H9 (cell line): ENCODE measurements at regions not wholly inside any gene's neighbourhood (a gene's known extent, or its start where the extent isn't known, plus 50 kb on each side); places are given as distances from the start of the nearest gene placed in this dataset.

ENCODE experiments used
- DNase-seq: peaks from one replicate; pipeline ENCODE4 v3.0.0-alpha.2; 2017
- H2AFZ ChIP-seq: one replicate; pipeline ENCODE4 v1.6.1; 2013; ENCODE audit warnings: mild to moderate bottlenecking, low read length, control low read depth, moderate library complexity
- H2AK5ac ChIP-seq: 2 replicates; pipeline ENCODE4 v1.6.1; 2013; ENCODE audit warnings: low read length, control low read depth, mixed read lengths; ENCODE audit not compliant: insufficient read length
- H2BK120ac ChIP-seq: one replicate; pipeline ENCODE4 v1.6.1; 2013; ENCODE audit warnings: low read depth, mild to moderate bottlenecking, low read length, control low read depth, inconsistent platforms; ENCODE audit not compliant: poor library complexity, severe bottlenecking
- H2BK12ac ChIP-seq: 2 replicates; pipeline ENCODE4 v1.6.1; 2013; ENCODE audit warnings: low read length, control low read depth, mixed read lengths, low read depth; ENCODE audit not compliant: insufficient read length
- H2BK15ac ChIP-seq: 2 replicates; pipeline ENCODE4 v1.6.1; 2013; ENCODE audit warnings: low read depth, low read length, control low read depth
- H2BK20ac ChIP-seq: one replicate; pipeline ENCODE4 v1.6.1; 2013; ENCODE audit warnings: low read depth, mild to moderate bottlenecking, low read length, control low read depth, inconsistent platforms; ENCODE audit not compliant: poor library complexity, severe bottlenecking
- H2BK5ac ChIP-seq: 2 replicates; pipeline ENCODE4 v1.6.1; 2013; ENCODE audit warnings: low read length, control low read depth, mixed read lengths; ENCODE audit not compliant: insufficient read length
- H3K14ac ChIP-seq: 2 replicates; pipeline ENCODE4 v1.6.1; 2013; ENCODE audit warnings: low read length, control low read depth; ENCODE audit not compliant: insufficient read depth
- H3K18ac ChIP-seq: 2 replicates; pipeline ENCODE4 v1.6.1; 2013; ENCODE audit warnings: low read depth, mild to moderate bottlenecking, mixed read lengths, low read length, control low read depth; ENCODE audit not compliant: insufficient read length
- H3K23ac ChIP-seq: 2 replicates; pipeline ENCODE4 v1.6.1; 2013; ENCODE audit warnings: low read length, control low read depth, mixed read lengths, low read depth; ENCODE audit not compliant: insufficient read length
- H3K23me2 ChIP-seq: 2 replicates; pipeline ENCODE4 v1.6.1; 2013; ENCODE audit warnings: low read depth, mild to moderate bottlenecking, mixed read lengths, low read length, control low read depth; ENCODE audit not compliant: insufficient read length, poor library complexity, severe bottlenecking
- H3K27ac ChIP-seq: 2 replicates; pipeline ENCODE4 v1.5.1; 2013; ENCODE audit warnings: low read length, control low read depth, mixed read lengths, low read depth; ENCODE audit not compliant: insufficient read length
- H3K27me3 ChIP-seq: 2 replicates; pipeline ENCODE4 v1.6.1; 2013; ENCODE audit warnings: low read length, control low read depth, inconsistent platforms; ENCODE audit not compliant: insufficient read depth
- H3K4ac ChIP-seq: 2 replicates; pipeline ENCODE4 v1.6.1; 2013; ENCODE audit warnings: low read depth, mild to moderate bottlenecking, control low read depth, inconsistent platforms, low read length, moderate library complexity
- H3K4me1 ChIP-seq: 2 replicates; pipeline ENCODE4 v1.6.1; 2013; ENCODE audit warnings: low read length, control low read depth, inconsistent platforms; ENCODE audit not compliant: insufficient read depth
- H3K4me2 ChIP-seq: 2 replicates; pipeline ENCODE4 v1.6.1; 2013; ENCODE audit warnings: low read length, control low read depth, mixed read lengths; ENCODE audit not compliant: insufficient read length, insufficient read depth
- H3K56ac ChIP-seq: 2 replicates; pipeline ENCODE4 v1.6.1; 2013; ENCODE audit warnings: low read depth, mild to moderate bottlenecking, mixed read lengths, low read length, control low read depth; ENCODE audit not compliant: insufficient read length
- H3K79me1 ChIP-seq: 2 replicates; pipeline ENCODE4 v1.6.1; 2013; ENCODE audit warnings: low read depth, mild to moderate bottlenecking, moderate library complexity, low read length, control low read depth, inconsistent platforms; ENCODE audit not compliant: insufficient read depth, poor library complexity, severe bottlenecking
- H3K79me2 ChIP-seq: 2 replicates; pipeline ENCODE4 v1.6.1; 2013; ENCODE audit warnings: low read length, control low read depth, inconsistent platforms; ENCODE audit not compliant: insufficient read depth
- H3K9ac ChIP-seq: 2 replicates; pipeline ENCODE4 v1.6.1; 2013; ENCODE audit warnings: low read length, control low read depth, mixed read lengths; ENCODE audit not compliant: insufficient read length; ENCODE audit errors: extremely low read depth
- H3K9me3 ChIP-seq: one replicate; pipeline ENCODE4 v1.6.1; 2013; ENCODE audit warnings: low read depth, low read length, inconsistent platforms; ENCODE audit not compliant: control insufficient read depth
- H3T11ph ChIP-seq: one replicate; pipeline ENCODE4 v1.6.1; 2013; ENCODE audit warnings: mild to moderate bottlenecking, low read length, control low read depth, inconsistent platforms
- H4K20me1 ChIP-seq: one replicate; pipeline ENCODE4 v1.6.1; 2013; ENCODE audit not compliant: control insufficient read depth, insufficient read length, insufficient read depth
- H4K5ac ChIP-seq: 2 replicates; pipeline ENCODE4 v1.6.1; 2013; ENCODE audit warnings: low read depth, mild to moderate bottlenecking, mixed read lengths, low read length, control low read depth; ENCODE audit not compliant: insufficient read length
- H4K8ac ChIP-seq: replicated peaks from 2 replicates; pipeline ENCODE4 v1.6.1; 2013; ENCODE audit warnings: low read length, control low read depth, mixed read lengths, low read depth; ENCODE audit not compliant: insufficient read length
- H4K91ac ChIP-seq: 2 replicates; pipeline ENCODE4 v1.6.1; 2013; ENCODE audit warnings: low read depth, mild to moderate bottlenecking, moderate library complexity, mixed read lengths, low read length, control low read depth; ENCODE audit not compliant: insufficient read length
- H3K27ac Mint-ChIP-seq, 3 experiments: 2 replicates in 2 of 3; 3 replicates in 1 of 3; pipeline ENCODE4 v1.8.0; 2020 to 2021; ENCODE audit warnings: mixed read lengths in 3 of 3, mild to moderate bottlenecking in 1 of 3, moderate library complexity in 1 of 3
- H3K27me3 Mint-ChIP-seq: 2 replicates; pipeline ENCODE4 v1.8.0; 2021; ENCODE audit warnings: low read depth, mild to moderate bottlenecking, moderate library complexity, mixed read lengths
- H3K36me3 Mint-ChIP-seq, 3 experiments: 2 replicates in 2 of 3; 3 replicates in 1 of 3; pipeline ENCODE4 v1.8.0; 2020 to 2021; ENCODE audit warnings: low read depth in 3 of 3, mixed read lengths in 3 of 3; ENCODE audit not compliant: insufficient read depth in 1 of 3
- H3K4me1 Mint-ChIP-seq, 2 experiments: 2 replicates each; pipeline ENCODE4 v1.8.0; 2020; ENCODE audit warnings: mixed read lengths in 2 of 2
- H3K4me3 Mint-ChIP-seq, 2 experiments: 2 replicates in 1 of 2; 3 replicates in 1 of 2; pipeline ENCODE4 v1.8.0; 2020 to 2021; ENCODE audit warnings: mild to moderate bottlenecking in 2 of 2, mixed read lengths in 2 of 2, moderate library complexity in 1 of 2
- H3K9me3 Mint-ChIP-seq, 2 experiments: 2 replicates in 1 of 2; 3 replicates in 1 of 2; pipeline ENCODE4 v1.8.0; 2020; ENCODE audit warnings: mild to moderate bottlenecking in 2 of 2, mixed read lengths in 2 of 2, moderate library complexity in 1 of 2
- CTCF ChIP-seq: fragments of 200-600 bp; sonication (generic); conservative IDR thresholded peaks from 3 replicates; pipeline ENCODE4 v1.8.0; 2021; ENCODE audit warnings: antibody characterized with exemption, mild to moderate bottlenecking

- Histone ChIP-seq H4K20me1 (no peaks in the 10 kb centered on the region), H3K14ac (no peak overlapping the region), H3K9me3 (no peaks in the 10 kb centered on the region), H3K27ac (no peak overlapping the region), H3K27me3 (no peaks in the 10 kb centered on the region), H2BK15ac (no peak overlapping the region), H3K4me2 (no peak overlapping the region), H3K18ac (no peak overlapping the region), H2AK5ac (no peak overlapping the region), H3K79me1 (no peaks in the 10 kb centered on the region), H3K23ac (no peak overlapping the region), H2BK20ac (no peak overlapping the region), H3T11ph (no peak overlapping the region), H3K23me2 (no peaks in the 10 kb centered on the region), H4K5ac (no peak overlapping the region), H3K79me2 (no peaks in the 10 kb centered on the region), H2BK12ac (no peak overlapping the region), H3K9ac (no peak overlapping the region), H2BK5ac (no peak overlapping the region), H4K91ac (no peak overlapping the region), H2AFZ (no peak overlapping the region), H3K4ac (no peak overlapping the region), H2BK120ac (no peak overlapping the region), H3K56ac (no peak overlapping the region), H3K4me1 (no peaks in the 10 kb centered on the region; the same call in 1 of the 2 replicates), H4K8ac (no peak overlapping the region)
- Mint-ChIP-seq H3K27ac (no peak overlapping the region), H3K36me3 (0 out of 7 replicates have a peak, but pooled peaks cover 0 to 2% (median 0%) of the 10 kb centered on the region in 3 experiments), H3K9me3 (no peaks in the 10 kb centered on the region; a peak in 1 of 5 replicates), H3K4me3 (no peak overlapping the region), H3K27me3 (no peaks in the 10 kb centered on the region; the same call in 1 of the 2 replicates), H3K4me1 (peaks cover 12 to 13% of the 10 kb centered on the region in 2 experiments)
- DNase-seq: no peak
- TF ChIP-seq CTCF: no peak
Observed at GRCh38 chr12:46518169-46518568, 145.6 kb upstream of the SLC38A2 start.
